HK-2 (cell line): ENCODE measurements at regions not wholly inside any gene's neighbourhood (a gene's known extent, or its start where the extent isn't known, plus 50 kb on each side); places are given as distances from the start of the nearest gene placed in this dataset.
A peak's percentile ranks its signal among the peaks of the same experiment; 100 is the strongest.

Experiments
- DNase-seq: peaks from one replicate; pipeline ENCODE4 v3.0.0-alpha.2; 2018; ENCODE audit not compliant: unreplicated experiment

- no peak for DNase-seq
Measured at GRCh38 chr16:72409423-72409822, 237.5 kb upstream of the PMFBP1 start.

DNA sequence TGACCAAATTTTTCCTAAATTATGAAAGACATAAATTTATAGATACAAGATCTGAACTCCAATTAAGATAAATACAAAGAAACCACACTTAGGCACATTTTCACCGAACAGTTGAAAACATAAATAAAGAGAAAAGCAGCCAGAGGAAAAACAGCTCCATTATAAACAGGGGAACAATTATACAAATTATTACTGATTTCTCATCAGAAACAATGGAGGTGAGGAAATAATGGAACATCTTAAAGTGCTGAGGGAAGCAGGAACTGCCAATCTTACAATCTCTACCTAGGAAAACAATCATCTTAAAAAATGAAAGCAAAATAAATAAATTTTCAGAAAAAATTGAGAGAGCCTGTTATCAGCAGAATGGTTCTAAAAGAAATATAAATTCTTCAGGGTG lies 234.4 kb upstream of the PMFBP1 start:
- no peak for DNase-seq

DNA sequence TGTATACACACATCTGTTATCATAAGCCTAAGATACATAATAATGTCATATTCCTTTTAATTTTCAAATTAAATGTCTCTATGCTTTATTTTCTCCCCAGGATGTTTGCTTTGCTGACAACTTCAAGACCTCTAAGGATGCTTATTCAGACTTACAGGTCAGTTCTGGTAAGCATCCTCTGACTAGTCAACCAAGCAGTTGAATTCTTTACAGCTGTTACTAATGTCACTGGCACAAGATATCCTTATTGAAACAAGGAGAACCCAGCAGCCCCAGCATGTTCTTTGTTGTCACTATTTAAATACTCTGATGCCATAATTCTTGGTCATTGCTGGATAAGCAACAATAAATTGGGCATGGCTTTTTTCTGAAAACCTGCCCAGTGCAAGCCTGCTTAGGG lies 232.3 kb upstream of the PMFBP1 start:
- no peak for DNase-seq

GRCh38 chr16:72401084-72401361 lies 229.1 kb upstream of the PMFBP1 start:
- no peak for DNase-seq

DNA sequence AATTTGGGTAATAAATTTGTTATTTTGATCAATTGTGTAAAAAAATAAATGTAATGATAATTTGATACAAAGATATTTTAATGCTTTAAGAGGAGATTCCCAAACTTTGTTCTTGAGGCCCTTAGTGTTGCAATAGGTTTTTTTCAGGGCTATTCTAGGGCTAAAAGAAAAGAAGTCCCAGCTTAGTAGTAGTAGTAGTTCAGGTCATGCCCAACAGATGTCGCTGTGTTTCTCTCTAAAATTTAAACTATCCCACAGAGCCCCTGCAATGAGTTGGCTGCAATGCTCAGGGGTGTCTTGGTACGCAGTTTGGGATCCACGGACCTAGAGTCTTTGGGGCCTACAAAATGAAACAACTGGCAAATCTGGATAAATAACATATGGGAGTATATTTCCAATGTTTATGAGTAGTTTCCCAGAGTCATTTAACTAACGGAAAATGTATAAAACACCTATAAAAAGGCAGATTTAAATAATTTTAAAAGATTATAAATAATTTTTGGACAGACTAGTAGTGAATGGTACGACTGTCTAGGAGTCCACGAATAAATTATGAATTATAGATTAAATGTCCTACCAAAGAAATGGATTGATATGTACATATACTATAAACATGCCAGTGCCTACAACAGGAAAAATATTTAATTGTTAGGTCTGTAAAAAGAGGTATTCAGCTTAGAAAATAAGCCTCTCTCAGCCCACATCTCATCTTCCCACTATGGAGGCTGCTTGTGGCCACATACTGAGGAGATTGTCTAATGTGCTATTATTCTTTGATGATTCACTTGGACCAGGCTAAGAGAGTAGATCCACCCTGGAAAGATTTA lies 228.5 kb upstream of the PMFBP1 start:
- DNase-seq: peak; percentile 28

DNA sequence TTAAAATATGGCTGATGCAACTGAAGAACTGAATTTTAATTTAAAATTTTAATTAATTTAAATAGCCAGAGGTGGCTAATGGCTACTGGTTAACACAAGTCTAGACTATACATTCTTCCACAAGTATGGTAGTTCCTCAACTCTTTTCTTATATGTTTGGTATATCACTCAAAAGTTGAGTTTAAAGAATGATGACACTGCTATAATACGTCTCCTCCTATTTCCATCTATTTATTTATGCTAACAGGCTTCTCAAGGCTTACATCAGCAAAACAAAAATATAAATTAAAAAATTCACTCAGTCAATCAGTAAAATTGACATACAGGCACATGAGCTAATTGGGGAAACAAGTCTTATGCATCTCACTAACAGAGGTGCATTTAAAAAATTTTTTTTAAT lies 227.9 kb upstream of the PMFBP1 start:
- DNase-seq: no peak

- DNase-seq: no peak
Measured at GRCh38 chr16:72397876-72398275, 225.9 kb upstream of the PMFBP1 start.

GRCh38 chr16:72394526-72394925 lies 222.6 kb upstream of the PMFBP1 start:
- DNase-seq: no peak

GRCh38 chr16:72389791-72390190 lies 217.8 kb upstream of the PMFBP1 start:
- DNase-seq: no peak

DNA sequence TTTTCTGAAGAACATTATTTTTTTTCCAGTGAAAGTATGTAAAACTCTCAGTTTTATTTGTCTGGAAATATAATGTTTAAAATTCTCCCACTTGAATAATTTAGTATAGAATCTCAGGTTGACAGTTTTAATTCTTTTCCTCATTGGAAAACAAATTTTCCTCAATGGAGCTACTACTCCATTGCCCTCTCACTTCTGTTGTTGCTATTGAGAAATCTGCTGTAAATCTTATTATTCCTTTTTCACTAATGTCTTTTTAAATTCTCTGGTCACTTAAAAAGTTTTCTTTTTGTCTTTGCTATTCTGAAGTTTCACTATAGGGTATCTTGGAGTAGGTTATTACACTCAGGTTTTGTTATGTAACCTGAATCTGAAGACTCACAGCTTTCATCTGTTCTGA lies 216.1 kb upstream of the PMFBP1 start:
- DNase-seq: no peak

DNA sequence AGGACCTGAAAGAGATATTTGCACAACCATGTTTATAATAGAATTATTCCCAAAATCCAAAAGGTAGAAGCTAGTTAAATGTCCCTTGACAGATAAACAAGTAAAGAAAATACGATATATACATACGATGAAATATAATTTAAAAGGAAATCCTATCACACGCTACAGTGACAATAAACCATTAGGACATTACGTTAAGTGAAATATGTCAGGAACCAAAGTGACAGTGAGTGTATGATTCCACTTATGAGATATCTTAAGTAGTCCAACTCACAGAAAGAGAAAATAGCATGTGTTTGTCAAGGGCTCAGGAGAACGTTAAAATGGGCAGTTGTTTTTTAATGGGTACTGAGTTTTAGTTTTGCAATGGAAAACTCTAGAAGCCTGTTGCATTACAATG lies 212.7 kb upstream of the PMFBP1 start:
- DNase-seq: no peak

GRCh38 chr16:72380283-72380682 lies 208.3 kb upstream of the PMFBP1 start:
- no peak for DNase-seq

DNA sequence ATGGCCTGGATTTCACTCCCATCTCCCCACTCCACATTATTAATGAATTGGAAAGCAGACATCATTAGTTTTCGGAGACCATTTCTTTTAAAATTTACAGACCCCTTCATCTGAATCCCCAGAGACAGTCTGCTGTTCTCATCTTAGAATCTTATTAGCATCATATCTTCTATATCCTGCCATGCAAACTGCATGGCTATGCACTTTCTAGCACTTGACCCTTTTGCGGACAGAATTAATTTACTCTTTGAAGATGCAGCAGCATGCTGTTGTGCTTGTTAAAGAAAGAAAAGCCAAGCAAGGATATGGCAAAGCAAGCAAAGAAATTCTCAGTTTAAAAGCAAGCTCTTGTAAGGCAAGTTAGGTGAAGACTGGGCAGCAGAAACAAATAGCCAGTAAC lies 201.2 kb upstream of the PMFBP1 start:
- no peak for DNase-seq

DNA sequence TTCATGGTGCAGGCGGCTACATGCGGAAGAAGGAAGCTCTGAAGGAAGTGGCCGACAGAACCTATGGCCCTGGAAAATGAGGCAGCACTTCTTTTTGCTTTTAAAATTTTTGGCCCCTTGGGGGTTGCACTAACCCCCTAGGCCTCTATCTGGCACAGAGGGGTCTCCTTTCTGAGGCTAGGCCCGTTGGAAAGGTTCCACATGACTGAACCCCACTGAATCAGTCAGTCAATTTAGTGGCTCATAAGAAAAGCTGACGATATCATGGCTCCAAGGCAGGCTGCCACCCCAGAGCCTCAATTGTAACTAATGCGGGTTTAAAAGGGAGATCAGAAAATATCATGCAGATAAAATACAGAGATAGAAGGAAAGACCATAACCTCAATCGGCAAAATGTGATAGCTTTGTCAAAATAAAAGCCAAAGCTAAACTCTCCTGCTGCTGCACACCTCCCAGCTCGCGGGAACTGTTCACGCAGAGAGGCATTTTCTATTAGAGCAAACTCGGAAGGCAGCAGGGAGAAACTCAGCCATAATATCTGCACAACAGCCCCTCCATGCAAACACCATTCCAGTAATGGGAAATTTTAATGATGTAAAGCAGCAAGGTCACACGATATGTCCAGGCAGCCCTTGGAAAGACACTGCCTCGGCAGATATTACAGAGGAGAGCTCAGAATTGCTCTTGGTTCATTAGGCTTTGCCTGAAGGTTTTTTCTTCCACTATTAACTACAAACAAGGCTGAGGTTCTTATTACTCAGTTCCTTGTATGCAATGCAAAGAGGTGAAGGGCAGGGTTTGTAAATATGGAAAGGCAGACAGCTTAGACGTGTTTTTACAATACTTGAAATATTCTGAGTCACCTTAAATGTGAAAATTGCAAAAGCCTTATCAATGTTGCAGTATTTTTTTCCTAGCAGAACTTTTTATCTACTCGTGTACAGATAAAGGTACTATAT lies 200.4 kb upstream of the PMFBP1 start:
- DNase-seq: no peak

- peak; percentile 75 for DNase-seq
Measured at GRCh38 chr16:72371307-72372086, 199.5 kb upstream of the PMFBP1 start.

DNA sequence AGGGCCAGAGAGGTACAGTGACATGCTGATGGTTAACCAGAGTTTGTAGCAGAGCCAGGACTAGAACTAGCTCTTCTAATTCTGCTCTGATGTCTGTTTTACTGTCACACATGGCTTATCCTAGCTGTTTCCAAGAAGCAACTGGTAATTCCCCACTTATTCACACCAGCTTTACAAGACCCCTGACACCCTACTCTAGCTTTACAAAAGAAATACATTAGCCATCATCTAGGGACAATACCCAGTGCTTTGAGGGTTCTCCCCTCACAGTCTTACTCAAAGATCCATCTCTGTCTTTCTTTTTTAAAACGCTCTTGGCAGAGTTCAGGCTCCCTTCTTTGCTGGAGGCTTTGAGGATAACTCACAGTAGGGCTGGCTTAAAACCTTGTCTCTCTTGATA lies 197.3 kb upstream of the PMFBP1 start:
- DNase-seq: no peak

DNA sequence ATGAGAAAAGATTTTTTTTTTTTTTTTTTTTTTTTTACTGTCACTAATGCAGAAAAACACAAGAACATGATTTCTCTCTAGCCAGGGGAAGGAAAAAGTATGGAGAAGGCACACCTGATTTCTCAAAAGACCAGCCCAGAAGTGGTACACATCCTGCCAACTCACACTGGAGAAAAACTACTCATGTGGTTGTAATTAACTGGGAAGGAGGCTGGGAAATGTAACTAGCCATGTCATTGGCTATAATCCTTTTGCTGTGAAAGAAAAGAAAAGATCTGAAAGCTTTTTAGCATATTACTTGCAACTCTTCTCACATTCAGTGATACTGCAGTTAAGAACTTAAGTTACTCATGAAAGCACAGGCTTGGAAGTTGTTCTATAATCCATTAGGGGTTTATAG lies 195.9 kb upstream of the PMFBP1 start:
- DNase-seq: no peak

DNA sequence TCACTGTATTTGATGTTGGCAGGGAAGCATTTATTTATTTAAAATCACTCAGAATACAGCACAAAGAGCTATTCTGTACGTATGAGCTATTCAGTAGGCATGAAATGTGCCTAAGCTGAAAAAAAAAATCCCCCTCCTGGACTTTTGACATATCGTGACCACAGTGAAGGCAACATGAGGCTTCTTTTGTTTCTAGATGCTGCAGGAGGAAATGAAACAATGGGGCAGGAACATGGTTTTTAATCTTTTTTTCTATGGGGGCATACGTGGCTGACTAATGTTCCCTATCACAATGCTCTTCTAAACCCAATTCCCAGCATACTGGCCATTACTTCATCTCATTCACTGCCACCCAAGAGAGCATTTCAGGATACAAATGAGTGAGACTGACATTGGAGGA lies 191.0 kb upstream of the PMFBP1 start:
- DNase-seq: no peak

GRCh38 chr16:72362476-72362875 lies 190.5 kb upstream of the PMFBP1 start:
- no peak for DNase-seq

DNA sequence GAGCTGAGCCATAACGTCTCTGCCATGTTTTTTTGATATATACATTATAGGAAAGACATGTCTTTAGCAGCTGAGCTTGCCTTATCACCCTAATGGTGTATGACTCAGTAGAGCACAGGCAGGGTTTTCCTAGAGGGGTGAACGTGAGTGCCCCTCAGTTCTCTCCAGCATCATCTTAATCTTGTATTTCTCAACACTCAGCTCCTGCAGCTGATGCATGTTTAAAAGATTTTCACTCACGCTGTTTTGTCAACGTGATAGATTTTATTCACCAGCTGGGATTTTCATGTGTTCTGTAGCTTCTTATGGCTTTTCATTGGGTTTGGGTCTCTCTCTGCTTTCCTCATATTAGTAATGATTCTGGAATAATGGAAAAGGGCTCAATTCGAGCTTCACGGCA lies 186.0 kb upstream of the PMFBP1 start:
- DNase-seq: no peak

GRCh38 chr16:72355561-72355960 lies 183.6 kb upstream of the PMFBP1 start:
- no peak for DNase-seq

GRCh38 chr16:72349719-72350118 lies 177.8 kb upstream of the PMFBP1 start:
- DNase-seq: no peak
